ENCODE measurements at regions not wholly inside any gene's neighbourhood (a gene's known extent, or its start where the extent isn't known, plus 50 kb on each side); places are given as distances from the start of the nearest gene placed in this dataset.

DNA sequence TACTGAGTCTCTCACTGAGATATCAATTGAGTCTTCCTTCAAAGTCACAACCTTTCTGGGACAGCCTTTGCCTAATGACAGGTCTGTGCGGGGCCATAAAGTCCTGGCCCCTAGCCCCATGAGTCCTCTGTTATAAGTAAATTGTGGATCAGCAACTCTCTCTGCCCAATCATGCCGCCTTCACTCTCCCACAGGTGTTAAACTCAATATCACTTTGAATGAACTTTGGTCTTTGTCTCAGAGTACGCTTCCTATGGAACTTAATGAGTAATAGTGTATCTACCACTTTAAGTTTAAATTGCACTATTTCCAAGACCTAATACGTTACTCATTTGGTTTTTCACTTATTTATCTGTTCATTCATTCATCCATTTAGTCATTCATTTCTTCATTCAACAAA, 826.4 kb downstream of the TUSC7 start:
- Mint-ChIP-seq H3K27me3 (no peaks in the 10 kb centered on the region), H3K27ac (no peak overlapping the region), H3K4me3 (no peak overlapping the region), H3K4me1 (ENCODE audit: low read depth) (no peaks in the 10 kb centered on the region), H3K9me3 (no peaks in the 10 kb centered on the region), H3K36me3 (ENCODE audit: low read depth) (no peaks in the 10 kb centered on the region)
- Histone ChIP-seq H3K9me3 (ENCODE audit: control insufficient read depth in 1 of 2, insufficient read depth in 1 of 2, low read length in 2 of 2) (no peaks in the 10 kb centered on the region), H3K36me3 (ENCODE audit: insufficient read depth, low read length) (no peaks in the 10 kb centered on the region), H3K27me3 (ENCODE audit: control insufficient read depth in 1 of 2, insufficient read depth in 2 of 2, low read length in 2 of 2) (no peaks in the 10 kb centered on the region), H3K27ac (ENCODE audit: low read depth in 1 of 2, low read length in 2 of 2) (no peak overlapping the region), H3K4me1 (ENCODE audit: insufficient read depth, low read length) (no peaks in the 10 kb centered on the region), H3K4me3 (ENCODE audit: low read length) (no peak overlapping the region)
- ChIA-PET CTCF (no interaction called here), POLR2A (no interaction called here)
- intact Hi-C loops (cut with DNase I, micrococcal nuclease): no loop called here
- TF ChIP-seq, protein P1, sequence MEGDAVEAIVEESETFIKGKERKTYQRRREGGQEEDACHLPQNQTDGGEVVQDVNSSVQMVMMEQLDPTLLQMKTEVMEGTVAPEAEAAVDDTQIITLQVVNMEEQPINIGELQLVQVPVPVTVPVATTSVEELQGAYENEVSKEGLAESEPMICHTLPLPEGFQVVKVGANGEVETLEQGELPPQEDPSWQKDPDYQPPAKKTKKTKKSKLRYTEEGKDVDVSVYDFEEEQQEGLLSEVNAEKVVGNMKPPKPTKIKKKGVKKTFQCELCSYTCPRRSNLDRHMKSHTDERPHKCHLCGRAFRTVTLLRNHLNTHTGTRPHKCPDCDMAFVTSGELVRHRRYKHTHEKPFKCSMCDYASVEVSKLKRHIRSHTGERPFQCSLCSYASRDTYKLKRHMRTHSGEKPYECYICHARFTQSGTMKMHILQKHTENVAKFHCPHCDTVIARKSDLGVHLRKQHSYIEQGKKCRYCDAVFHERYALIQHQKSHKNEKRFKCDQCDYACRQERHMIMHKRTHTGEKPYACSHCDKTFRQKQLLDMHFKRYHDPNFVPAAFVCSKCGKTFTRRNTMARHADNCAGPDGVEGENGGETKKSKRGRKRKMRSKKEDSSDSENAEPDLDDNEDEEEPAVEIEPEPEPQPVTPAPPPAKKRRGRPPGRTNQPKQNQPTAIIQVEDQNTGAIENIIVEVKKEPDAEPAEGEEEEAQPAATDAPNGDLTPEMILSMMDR (IDR thresholded peaks at IDR 0.05): no peak
- ATAC-seq (ENCODE audit: poor library complexity) (no peak), DNase-seq (no peak)

DNA sequence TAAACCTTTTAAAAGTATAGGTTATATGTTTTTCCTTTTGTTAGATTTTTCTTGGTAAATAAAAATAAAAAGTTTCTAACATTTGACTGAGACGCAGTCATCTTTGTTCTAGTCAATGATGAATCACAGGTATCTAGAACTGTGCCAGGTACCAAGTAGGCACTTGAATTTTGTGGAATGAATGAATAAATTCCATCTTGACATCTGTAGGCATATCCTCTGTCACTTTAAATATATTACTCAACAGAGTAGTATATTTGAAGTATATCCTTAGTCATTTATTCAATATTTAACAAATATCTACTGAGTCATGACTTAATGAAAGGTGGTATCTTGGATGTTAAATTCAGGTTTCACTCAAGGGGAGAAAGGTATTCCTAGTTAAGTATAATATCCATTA, 828.4 kb downstream of the TUSC7 start:
- ATAC-seq (ENCODE audit: poor library complexity) (no peak), DNase-seq (no peak)
- Histone ChIP-seq H3K9me3 (ENCODE audit: control insufficient read depth in 1 of 2, insufficient read depth in 1 of 2, low read length in 2 of 2) (no peaks in the 10 kb centered on the region), H3K36me3 (ENCODE audit: insufficient read depth, low read length) (no peaks in the 10 kb centered on the region), H3K4me1 (ENCODE audit: insufficient read depth, low read length) (no peaks in the 10 kb centered on the region), H3K4me3 (ENCODE audit: low read length) (no peak overlapping the region), H3K27ac (ENCODE audit: low read depth in 1 of 2, low read length in 2 of 2) (no peak overlapping the region), H3K27me3 (ENCODE audit: control insufficient read depth in 1 of 2, insufficient read depth in 2 of 2, low read length in 2 of 2) (no peaks in the 10 kb centered on the region)
- Mint-ChIP-seq H3K4me1 (ENCODE audit: low read depth) (no peaks in the 10 kb centered on the region), H3K4me3 (no peak overlapping the region), H3K9me3 (no peaks in the 10 kb centered on the region), H3K36me3 (ENCODE audit: low read depth) (no peaks in the 10 kb centered on the region), H3K27ac (no peak overlapping the region), H3K27me3 (no peaks in the 10 kb centered on the region)
- POLR2A ChIA-PET: no interaction called here
- intact Hi-C loops (cut with DNase I, micrococcal nuclease): no loop called here
- TF ChIP-seq, protein P1 (IDR thresholded peaks at IDR 0.05): no peak
- CTCF ChIA-PET: no interaction called here

- H3K4me3 Mint-ChIP-seq: no peak overlapping the region
- DNase-seq (no peak), ATAC-seq (ENCODE audit: poor library complexity) (no peak)
- intact Hi-C loops (cut with DNase I, micrococcal nuclease): no loop called here
- ChIA-PET CTCF (no interaction called here), POLR2A (no interaction called here)
- Histone ChIP-seq H3K4me3 (ENCODE audit: low read length) (no peak overlapping the region), H3K4me1 (ENCODE audit: insufficient read depth, low read length) (no peaks in the 10 kb centered on the region), H3K36me3 (ENCODE audit: insufficient read depth, low read length) (no peaks in the 10 kb centered on the region), H3K27ac (ENCODE audit: low read depth in 1 of 2, low read length in 2 of 2) (no peak overlapping the region), H3K9me3 (ENCODE audit: control insufficient read depth in 1 of 2, insufficient read depth in 1 of 2, low read length in 2 of 2) (no peaks in the 10 kb centered on the region), H3K27me3 (ENCODE audit: control insufficient read depth in 1 of 2, insufficient read depth in 2 of 2, low read length in 2 of 2) (no peaks in the 10 kb centered on the region)
- no peaks in the 10 kb centered on the region for H3K36me3 Mint-ChIP-seq (ENCODE audit: low read depth)
- no peak overlapping the region for H3K27ac Mint-ChIP-seq
- no peaks in the 10 kb centered on the region for H3K4me1 Mint-ChIP-seq (ENCODE audit: low read depth)
- H3K27me3 Mint-ChIP-seq: no peaks in the 10 kb centered on the region
- TF ChIP-seq, protein P1 (IDR thresholded peaks at IDR 0.05): no peak
- H3K9me3 Mint-ChIP-seq: no peaks in the 10 kb centered on the region
Observed at GRCh38 chr3:117539729-117540128, 830.1 kb downstream of the TUSC7 start.

Data from CD4-positive, alpha-beta T cell (primary cell).